BJ (cell line): ENCODE measurements at regions not wholly inside any gene's neighbourhood (a gene's known extent, or its start where the extent isn't known, plus 50 kb on each side); places are given as distances from the start of the nearest gene placed in this dataset.

ENCODE experiments used
- CTCF ChIA-PET: fragments of 350-600 bp; formaldehyde crosslinking; extraction: SDS; loops from one replicate; lab custom pipeline; 2021; ENCODE audit warnings: antibody characterized with exemption, inconsistent platforms; lab: Yijun Ruan, JAX
- POLR2A ChIA-PET: fragments of 300-600 bp; sonication (Branson Sonifier 250); formaldehyde crosslinking; extraction: SDS; loops from one replicate; lab custom pipeline; 2021; ENCODE audit warnings: antibody characterized with exemption; lab: Charles Lee
- DNase-seq: peaks from one replicate; pipeline ENCODE4 v3.0.0-alpha.2; 2011; ENCODE audit warnings: low read depth
- H3K27me3 ChIP-seq: 2 replicates; pipeline ENCODE4 v1.6.0; 2011; ENCODE audit warnings: low read length; ENCODE audit not compliant: control insufficient read depth, insufficient read depth
- H3K36me3 ChIP-seq: 2 replicates; pipeline ENCODE4 v1.5.1; 2011; ENCODE audit warnings: low read length; ENCODE audit not compliant: control insufficient read depth, insufficient read depth
- H3K4me3 ChIP-seq: 2 replicates; pipeline ENCODE4 v1.5.1; 2011; ENCODE audit warnings: low read depth, mild to moderate bottlenecking, control low read depth, low read length
- TF ChIP-seq, protein P1 (sequence below): IDR thresholded peaks from 2 replicates; pipeline ENCODE4 v1.5.1; 2011; ENCODE audit warnings: low read depth, mild to moderate bottlenecking, control low read depth, inconsistent platforms, low read length, moderate library complexity; ENCODE audit not compliant: insufficient read depth

DNA sequence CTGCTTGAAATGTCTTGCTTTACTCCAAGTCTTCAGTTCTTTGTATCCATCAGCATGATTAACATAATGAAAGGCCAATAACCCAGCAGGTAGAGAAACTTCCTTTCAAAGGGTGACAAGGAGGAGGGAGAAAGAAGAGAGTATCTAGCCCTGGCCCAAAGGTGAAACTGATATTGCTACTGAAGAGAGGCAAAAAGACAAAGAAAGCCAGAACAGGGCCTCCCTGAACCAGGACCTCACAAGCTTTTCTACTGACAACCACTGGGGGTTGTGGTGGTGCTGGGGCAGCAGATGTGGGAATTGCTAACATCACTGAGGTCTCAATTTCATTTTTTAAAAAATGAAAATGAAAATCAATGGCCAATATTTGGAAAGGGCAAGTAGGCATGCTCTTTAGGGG, 234.1 kb downstream of the RSL24D1 start:
- ChIA-PET POLR2A (no interaction called here), CTCF (no interaction called here)
- no peak overlapping the region for H3K4me3 ChIP-seq
- TF ChIP-seq, protein P1, sequence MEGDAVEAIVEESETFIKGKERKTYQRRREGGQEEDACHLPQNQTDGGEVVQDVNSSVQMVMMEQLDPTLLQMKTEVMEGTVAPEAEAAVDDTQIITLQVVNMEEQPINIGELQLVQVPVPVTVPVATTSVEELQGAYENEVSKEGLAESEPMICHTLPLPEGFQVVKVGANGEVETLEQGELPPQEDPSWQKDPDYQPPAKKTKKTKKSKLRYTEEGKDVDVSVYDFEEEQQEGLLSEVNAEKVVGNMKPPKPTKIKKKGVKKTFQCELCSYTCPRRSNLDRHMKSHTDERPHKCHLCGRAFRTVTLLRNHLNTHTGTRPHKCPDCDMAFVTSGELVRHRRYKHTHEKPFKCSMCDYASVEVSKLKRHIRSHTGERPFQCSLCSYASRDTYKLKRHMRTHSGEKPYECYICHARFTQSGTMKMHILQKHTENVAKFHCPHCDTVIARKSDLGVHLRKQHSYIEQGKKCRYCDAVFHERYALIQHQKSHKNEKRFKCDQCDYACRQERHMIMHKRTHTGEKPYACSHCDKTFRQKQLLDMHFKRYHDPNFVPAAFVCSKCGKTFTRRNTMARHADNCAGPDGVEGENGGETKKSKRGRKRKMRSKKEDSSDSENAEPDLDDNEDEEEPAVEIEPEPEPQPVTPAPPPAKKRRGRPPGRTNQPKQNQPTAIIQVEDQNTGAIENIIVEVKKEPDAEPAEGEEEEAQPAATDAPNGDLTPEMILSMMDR: no peak
- no peaks in the 10 kb centered on the region for H3K36me3 ChIP-seq
- H3K27me3 ChIP-seq: no peaks in the 10 kb centered on the region
- no peak for DNase-seq

DNA sequence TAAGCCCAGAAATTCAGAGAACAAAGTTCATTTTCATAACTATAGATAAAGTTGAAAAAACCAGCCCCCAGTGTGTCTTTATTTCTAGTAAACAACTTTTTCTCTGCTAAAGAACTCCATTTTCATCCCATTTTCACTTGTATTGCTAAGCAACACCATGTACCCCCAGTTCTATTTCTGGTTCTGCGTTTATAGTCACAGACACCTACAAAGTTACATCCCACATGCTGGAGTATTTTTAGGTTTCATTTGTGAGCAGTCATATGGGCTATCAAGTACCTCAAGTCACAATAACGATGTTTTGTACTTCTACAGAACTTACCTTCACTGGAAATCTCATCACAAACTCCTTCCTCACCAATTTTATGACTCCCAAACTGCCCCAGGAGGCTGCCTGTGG, 236.5 kb downstream of the RSL24D1 start:
- no peaks in the 10 kb centered on the region for H3K36me3 ChIP-seq
- no peak overlapping the region for H3K4me3 ChIP-seq
- ChIA-PET POLR2A (no interaction called here), CTCF (no interaction called here)
- H3K27me3 ChIP-seq: no peaks in the 10 kb centered on the region
- DNase-seq: no peak
- TF ChIP-seq, protein P1: no peak

DNA sequence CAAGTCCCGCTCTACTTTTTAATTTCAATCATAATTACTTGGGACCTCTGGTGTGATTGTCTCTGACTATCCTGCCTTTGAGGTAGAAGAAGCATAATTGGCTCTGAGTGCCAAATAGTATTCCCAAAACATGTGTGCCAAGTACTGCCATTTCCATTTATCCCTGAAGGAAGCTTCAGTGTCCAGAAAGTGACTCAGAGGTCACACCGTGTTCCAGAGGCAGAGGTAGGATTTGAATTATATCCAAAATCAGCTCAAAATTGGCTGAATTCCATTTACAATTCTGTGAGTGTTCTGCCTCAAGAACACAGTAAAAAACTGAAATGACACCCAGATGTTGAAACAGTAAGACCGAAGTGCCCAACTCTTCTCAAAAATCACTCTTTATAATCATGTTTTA, 255.3 kb downstream of the RSL24D1 start:
- ChIA-PET POLR2A (no interaction called here), CTCF (no interaction called here)
- TF ChIP-seq, protein P1: no peak
- Histone ChIP-seq H3K4me3 (no peak overlapping the region), H3K36me3 (no peaks in the 10 kb centered on the region), H3K27me3 (no peaks in the 10 kb centered on the region)
- DNase-seq: no peak

DNA sequence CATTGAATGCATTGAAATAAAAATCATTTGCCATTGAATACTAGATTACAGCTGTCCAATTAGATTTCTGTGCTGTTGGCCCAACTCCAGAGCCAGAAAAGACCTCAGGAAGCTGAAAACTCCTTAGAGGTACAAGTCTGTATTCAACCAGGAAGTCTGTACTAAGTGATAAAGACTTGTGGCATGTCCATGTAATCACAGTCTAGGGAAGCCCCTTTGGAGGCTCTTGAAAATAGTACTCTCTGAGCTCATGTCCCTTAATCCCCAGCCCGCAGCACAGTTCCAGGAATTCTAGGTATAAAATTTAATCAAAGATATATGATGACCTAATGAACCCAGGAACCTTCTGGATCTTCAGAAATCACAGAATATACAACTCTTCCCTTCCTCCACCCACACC, 279.4 kb downstream of the RSL24D1 start:
- DNase-seq: no peak
- no peaks in the 10 kb centered on the region for H3K27me3 ChIP-seq
- TF ChIP-seq, protein P1: no peak
- POLR2A ChIA-PET: no interaction called here
- CTCF ChIA-PET: no interaction called here
- no peaks in the 10 kb centered on the region for H3K36me3 ChIP-seq
- no peak overlapping the region for H3K4me3 ChIP-seq

DNA sequence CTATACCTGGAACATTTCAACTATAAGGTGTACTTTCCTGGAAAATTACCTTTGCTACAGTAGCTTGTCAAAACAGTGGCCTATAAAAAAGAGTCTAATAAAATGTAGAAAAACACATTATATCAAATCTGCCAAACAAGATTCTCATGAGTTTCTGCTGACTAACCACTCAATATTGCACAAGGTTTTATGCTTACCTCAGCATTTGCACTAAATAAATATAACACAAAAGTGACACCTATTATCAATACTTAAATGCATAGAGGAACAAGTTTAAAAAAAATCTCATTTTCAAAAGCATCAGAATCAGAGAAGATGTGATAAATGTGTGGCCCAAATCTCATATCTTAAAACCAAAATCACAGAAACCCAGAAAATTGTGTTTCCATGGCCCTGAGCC, 281.4 kb downstream of the RSL24D1 start:
- Histone ChIP-seq H3K4me3 (no peak overlapping the region), H3K36me3 (no peaks in the 10 kb centered on the region), H3K27me3 (no peaks in the 10 kb centered on the region)
- CTCF ChIA-PET: no interaction called here
- POLR2A ChIA-PET: no interaction called here
- no peak for DNase-seq
- TF ChIP-seq, protein P1: no peak
